GM12891 (cell line): ENCODE measurements at regions not wholly inside any gene's neighbourhood (a gene's known extent, or its start where the extent isn't known, plus 50 kb on each side); places are given as distances from the start of the nearest gene placed in this dataset.

Experiments used
- PAX5 ChIP-seq: IDR thresholded peaks from 2 replicates; pipeline ENCODE4 v1.6.1; 2011; ENCODE audit warnings: low read length, moderate library complexity, mild to moderate bottlenecking; ENCODE audit not compliant: insufficient read depth, severe bottlenecking
- POLR2A ChIP-seq: IDR thresholded peaks from 2 replicates; pipeline ENCODE4 v1.6.1; 2011; ENCODE audit warnings: low read depth, low read length, control low read depth
- POLR2AphosphoS5 ChIP-seq: IDR thresholded peaks from 2 replicates; pipeline ENCODE4 v1.6.1; 2011; ENCODE audit warnings: low read depth, low read length, control low read depth
- POU2F2 ChIP-seq: IDR thresholded peaks from 2 replicates; pipeline ENCODE4 v1.6.1; 2011; ENCODE audit warnings: low read depth, mild to moderate bottlenecking, control low read depth, low read length, moderate library complexity
- TAF1 ChIP-seq: IDR thresholded peaks from 2 replicates; pipeline ENCODE4 v1.6.1; 2011; ENCODE audit warnings: low read depth, low read length, control low read depth

GRCh38 chr6:137762168-137763090 is 104.6 kb upstream of the TNFAIP3 start:
- no peak for TF ChIP-seq POLR2A
- TF ChIP-seq POLR2AphosphoS5: no peak
- TF ChIP-seq POU2F2: no peak
- TF ChIP-seq TAF1: no peak
- no peak for TF ChIP-seq PAX5
